Endothelial cell of umbilical vein (primary cell): ENCODE measurements at regions not wholly inside any gene's neighbourhood (a gene's known extent, or its start where the extent isn't known, plus 50 kb on each side); places are given as distances from the start of the nearest gene placed in this dataset.

ENCODE experiments used
- BruUV-seq: library from RNA; stranded (reverse); fragments of 400-500 nt; replicated peaks from 2 replicates; lab custom pipeline; 2021; lab: Mats Ljungman, UMichigan
- CTCF ChIA-PET: fragments of 300-600, 350-600 bp; sonication (Branson Sonifier 250); formaldehyde crosslinking; loops from one replicate; lab custom pipeline; 2021; ENCODE audit warnings: antibody characterized with exemption, inconsistent platforms; lab: Charles Lee
- POLR2A ChIA-PET: fragments of 300-600, 350-600 bp; sonication (Branson Sonifier 250); formaldehyde crosslinking; loops from one replicate; lab custom pipeline; 2021; ENCODE audit warnings: antibody characterized with exemption, inconsistent platforms; lab: Charles Lee
- DNase-seq: peaks from one replicate; pipeline ENCODE4 v3.0.0-alpha.2; 2011; ENCODE audit warnings: low read depth, low spot score
- FAIRE-seq: peaks from 2 replicates; lab custom pipeline; 2011; peaks lifted over from hg19 to GRCh38; lab: Jason Lieb, UNC
- H2AFZ ChIP-seq: 2 replicates; pipeline ENCODE4 v1.6.0; 2012; ENCODE audit warnings: low read depth, low read length, control low read depth, inconsistent platforms
- H3K27ac ChIP-seq: 2 replicates; pipeline ENCODE4 v1.5.1; 2011; ENCODE audit warnings: low read depth, mild to moderate bottlenecking, control low read depth, low read length, moderate library complexity; ENCODE audit not compliant: insufficient read depth
- H3K27me3 ChIP-seq, 2 experiments: 2 replicates each; pipeline versions ENCODE4 v1.6.0 to v1.6.1; 2011; ENCODE audit warnings: low read length in 2 of 2, mixed read lengths in 1 of 2; ENCODE audit not compliant: control insufficient read depth in 2 of 2, insufficient read depth in 2 of 2
- H3K36me3 ChIP-seq, 2 experiments: 2 replicates in 1 of 2; 3 replicates in 1 of 2; pipeline ENCODE4 v1.5.1; 2011; ENCODE audit warnings: low read length in 2 of 2, mild to moderate bottlenecking in 1 of 2, moderate library complexity in 1 of 2; ENCODE audit not compliant: control insufficient read depth in 2 of 2, insufficient read depth in 2 of 2; ENCODE audit errors: extremely low read depth in 1 of 2
- H3K4me1 ChIP-seq: 3 replicates; pipeline ENCODE4 v1.5.1; 2011; ENCODE audit warnings: mild to moderate bottlenecking, low read length; ENCODE audit not compliant: control insufficient read depth, insufficient read depth; ENCODE audit errors: extremely low read depth
- H3K4me2 ChIP-seq: 2 replicates; pipeline ENCODE4 v1.6.1; 2011; ENCODE audit warnings: low read length, control low read depth, mixed read lengths; ENCODE audit not compliant: insufficient read depth
- H3K4me3 ChIP-seq, 3 experiments: fragments of 200-600 bp in 1 of 3; sonication (generic), shearing (Covaris generic) in 1 of 3; replicated peaks in 1 of 3; 2 replicates each; pipeline ENCODE4 v1.5.1; 2011 to 2016; ENCODE audit warnings: control low read depth in 3 of 3, low read length in 3 of 3, mild to moderate bottlenecking in 2 of 3, inconsistent platforms in 1 of 3, low read depth in 1 of 3, moderate library complexity in 1 of 3; ENCODE audit not compliant: insufficient read depth in 1 of 3
- H3K79me2 ChIP-seq: 2 replicates; pipeline ENCODE4 v1.6.0; 2012; ENCODE audit warnings: low read length, inconsistent platforms; ENCODE audit not compliant: control insufficient read depth, insufficient read depth
- H3K9ac ChIP-seq: replicated peaks from 2 replicates; pipeline ENCODE3; 2011; ENCODE audit warnings: low read length, control low read depth; ENCODE audit not compliant: insufficient read depth; ENCODE audit errors: extremely low read depth
- H3K9me1 ChIP-seq: replicated peaks from 3 replicates; pipeline ENCODE4 v1.6.0; 2011; ENCODE audit warnings: mild to moderate bottlenecking, low read length; ENCODE audit not compliant: control insufficient read depth, insufficient read depth; ENCODE audit errors: extremely low read depth
- H3K9me3 ChIP-seq: replicated peaks from 2 replicates; pipeline ENCODE4 v1.5.1; 2012; ENCODE audit warnings: low read length, inconsistent platforms; ENCODE audit not compliant: control insufficient read depth, insufficient read depth
- H4K20me1 ChIP-seq: replicated peaks from 2 replicates; pipeline ENCODE3; 2011; ENCODE audit warnings: mild to moderate bottlenecking, low read length; ENCODE audit not compliant: control insufficient read depth, insufficient read depth; ENCODE audit errors: extremely low read depth
- EZH2 ChIP-seq: IDR thresholded peaks from 2 replicates; pipeline ENCODE4 v1.6.1; 2012; ENCODE audit warnings: borderline replicate concordance, low read depth, mild to moderate bottlenecking, moderate library complexity, low read length, inconsistent platforms; ENCODE audit not compliant: severe bottlenecking
- FOS ChIP-seq: IDR thresholded peaks from 2 replicates; pipeline ENCODE4 v1.6.1; 2011; ENCODE audit warnings: mild to moderate bottlenecking, low read length, moderate library complexity, borderline replicate concordance; ENCODE audit not compliant: insufficient read depth
- GATA2 ChIP-seq: IDR thresholded peaks from 2 replicates; pipeline ENCODE4 v1.7.0; 2011; ENCODE audit warnings: low read depth, mild to moderate bottlenecking, moderate library complexity, mixed read lengths, low read length; ENCODE audit not compliant: insufficient read length, insufficient read depth
- JUN ChIP-seq: IDR thresholded peaks from 2 replicates; pipeline ENCODE4 v1.6.1; 2011; ENCODE audit warnings: borderline replicate concordance, low read depth; ENCODE audit not compliant: insufficient read length, insufficient read depth
- MAX ChIP-seq: IDR thresholded peaks from 2 replicates; pipeline ENCODE4 v1.6.1; 2011; ENCODE audit not compliant: insufficient read depth, insufficient read length
- MYC ChIP-seq: IDR thresholded peaks from one replicate; pipeline ENCODE4 v1.6.1; 2011; ENCODE audit warnings: mild to moderate bottlenecking, low read depth, low read length
- POLR2A ChIP-seq: IDR thresholded peaks from 2 replicates; pipeline ENCODE4 v1.6.1; 2012; ENCODE audit warnings: low read depth, mild to moderate bottlenecking, control low read depth, low read length
- POLR2AphosphoS5 ChIP-seq: IDR thresholded peaks from 2 replicates; pipeline ENCODE4 v1.6.1; 2012; ENCODE audit warnings: low read depth, mild to moderate bottlenecking, control low read depth, low read length, moderate library complexity; ENCODE audit not compliant: insufficient read depth
- dilution Hi-C: fragments of 300-500 bp; cut with MboI; formaldehyde crosslinking; loops from one replicate; pipeline ENCODE4 v1.15.0; 2019; ENCODE audit warnings: low sequenced_read_pairs; ENCODE audit not compliant: extremely low pct_ligation_motif_present
- intact Hi-C: fragments of 100-400 bp; cut with micrococcal nuclease; formaldehyde crosslinking; loops from one replicate; pipeline ENCODE4 v1.10.0; 2022
- TF ChIP-seq, protein P1 (sequence below), 2 donors: IDR thresholded peaks; 1 replicate in 1 of 2; 2 replicates in 1 of 2; pipeline ENCODE4 v1.5.1; 2011; ENCODE audit warnings: low read length in 2 of 2, mild to moderate bottlenecking in 2 of 2, moderate library complexity in 2 of 2, control low read depth in 1 of 2, inconsistent platforms in 1 of 2, low read depth in 1 of 2; ENCODE audit not compliant: insufficient read depth in 1 of 2; ENCODE audit errors: extremely low read depth in 1 of 2

- Histone ChIP-seq H3K27ac (no peak overlapping the region), H3K4me2 (no peak overlapping the region), H4K20me1 (no peaks in the 10 kb centered on the region), H3K4me3 (no peak overlapping the region), H3K4me1 (no peaks in the 10 kb centered on the region), H3K36me3 (no peaks in the 10 kb centered on the region), H3K9ac (no peak overlapping the region), H3K27me3 (peaks cover 3 to 12% of the 10 kb centered on the region in 2 experiments), H3K79me2 (no peaks in the 10 kb centered on the region), H2AFZ (no peak overlapping the region), H3K9me1 (no peaks in the 10 kb centered on the region), H3K9me3 (no peaks in the 10 kb centered on the region)
- BruUV-seq = no TSS peak
- intact Hi-C loops (no loop called here), dilution Hi-C loops (no loop called here)
- TF ChIP-seq, protein P1, sequence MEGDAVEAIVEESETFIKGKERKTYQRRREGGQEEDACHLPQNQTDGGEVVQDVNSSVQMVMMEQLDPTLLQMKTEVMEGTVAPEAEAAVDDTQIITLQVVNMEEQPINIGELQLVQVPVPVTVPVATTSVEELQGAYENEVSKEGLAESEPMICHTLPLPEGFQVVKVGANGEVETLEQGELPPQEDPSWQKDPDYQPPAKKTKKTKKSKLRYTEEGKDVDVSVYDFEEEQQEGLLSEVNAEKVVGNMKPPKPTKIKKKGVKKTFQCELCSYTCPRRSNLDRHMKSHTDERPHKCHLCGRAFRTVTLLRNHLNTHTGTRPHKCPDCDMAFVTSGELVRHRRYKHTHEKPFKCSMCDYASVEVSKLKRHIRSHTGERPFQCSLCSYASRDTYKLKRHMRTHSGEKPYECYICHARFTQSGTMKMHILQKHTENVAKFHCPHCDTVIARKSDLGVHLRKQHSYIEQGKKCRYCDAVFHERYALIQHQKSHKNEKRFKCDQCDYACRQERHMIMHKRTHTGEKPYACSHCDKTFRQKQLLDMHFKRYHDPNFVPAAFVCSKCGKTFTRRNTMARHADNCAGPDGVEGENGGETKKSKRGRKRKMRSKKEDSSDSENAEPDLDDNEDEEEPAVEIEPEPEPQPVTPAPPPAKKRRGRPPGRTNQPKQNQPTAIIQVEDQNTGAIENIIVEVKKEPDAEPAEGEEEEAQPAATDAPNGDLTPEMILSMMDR (IDR thresholded peaks at IDR 0.05; ENCODE audit: extremely low read depth in 1 of 2, insufficient read depth in 1 of 2, low read depth in 1 of 2, low read length in 2 of 2) = no peak
- no peak for TF ChIP-seq GATA2
- TF ChIP-seq MAX = no peak
- no peak for TF ChIP-seq EZH2
- TF ChIP-seq JUN = no peak
- TF ChIP-seq MYC = no peak
- no peak for TF ChIP-seq POLR2A
- no peak for TF ChIP-seq FOS
- no peak for TF ChIP-seq POLR2AphosphoS5
- ChIA-PET POLR2A (no interaction called here), CTCF (interaction anchor here (1.5 to 2.0 kb wide), 3 partner anchors 9 to 1258 kb away, joined by 4 to 11 read pairs (median 6); no protein-coding TSS in a partner anchor)
- FAIRE-seq (no peak), DNase-seq (no peak)
Measured at GRCh38 chr6:44664716-44665115, 277.2 kb downstream of the CDC5L start.
